T follicular helper cell (primary cell): ENCODE measurements at regions not wholly inside any gene's neighbourhood (a gene's known extent, or its start where the extent isn't known, plus 50 kb on each side); places are given as distances from the start of the nearest gene placed in this dataset.
"Not testable (repeated sequence)": the region's sequence is repeated elsewhere in the genome, so short reads cannot be mapped to it uniquely, and the experiment has no call there.

Experiments
- DNase-seq: peaks from one replicate; pipeline ENCODE4 v3.0.0-alpha.2; 2020; ENCODE audit warnings: low read depth

DNA sequence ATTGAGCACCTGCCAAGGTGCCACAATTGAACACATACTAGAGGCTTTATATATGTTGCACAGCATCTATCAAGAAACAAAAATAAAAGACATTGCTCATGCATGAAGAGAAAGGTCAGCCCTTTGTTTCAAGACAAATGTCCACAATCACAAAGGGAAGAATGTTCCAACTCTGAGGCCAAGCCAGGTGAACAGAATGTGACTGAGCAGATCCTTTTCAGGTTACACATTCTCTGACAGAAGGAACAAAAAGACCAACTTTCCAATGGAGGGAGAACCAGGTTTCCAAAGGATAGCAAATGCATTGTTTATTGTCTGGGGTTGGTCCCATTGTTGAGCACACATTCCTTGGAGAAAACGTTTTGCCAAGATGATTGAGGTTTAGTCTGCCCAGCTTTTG is 50.2 kb upstream of the FAM174B start:
- no peak for DNase-seq

DNA sequence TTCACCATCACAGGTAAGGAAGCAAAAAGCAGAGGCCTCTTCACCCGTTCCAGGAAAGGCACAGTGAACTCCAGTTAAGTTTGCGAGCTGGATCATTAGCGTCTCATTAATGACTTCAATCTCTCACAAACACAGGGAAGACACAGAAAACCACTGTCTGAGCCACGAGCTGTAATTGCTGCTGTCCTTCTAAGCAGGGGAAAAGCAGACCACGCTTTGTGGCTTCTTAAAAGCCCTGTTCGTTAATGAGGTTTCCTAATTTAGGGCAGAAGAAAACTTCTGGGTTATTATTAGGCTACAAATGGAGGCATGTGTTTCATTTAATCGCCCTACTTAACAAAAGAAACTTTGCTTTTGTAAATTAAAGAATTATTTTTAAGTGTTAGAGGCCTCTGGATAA is 50.6 kb upstream of the FAM174B start:
- DNase-seq = no peak

DNA sequence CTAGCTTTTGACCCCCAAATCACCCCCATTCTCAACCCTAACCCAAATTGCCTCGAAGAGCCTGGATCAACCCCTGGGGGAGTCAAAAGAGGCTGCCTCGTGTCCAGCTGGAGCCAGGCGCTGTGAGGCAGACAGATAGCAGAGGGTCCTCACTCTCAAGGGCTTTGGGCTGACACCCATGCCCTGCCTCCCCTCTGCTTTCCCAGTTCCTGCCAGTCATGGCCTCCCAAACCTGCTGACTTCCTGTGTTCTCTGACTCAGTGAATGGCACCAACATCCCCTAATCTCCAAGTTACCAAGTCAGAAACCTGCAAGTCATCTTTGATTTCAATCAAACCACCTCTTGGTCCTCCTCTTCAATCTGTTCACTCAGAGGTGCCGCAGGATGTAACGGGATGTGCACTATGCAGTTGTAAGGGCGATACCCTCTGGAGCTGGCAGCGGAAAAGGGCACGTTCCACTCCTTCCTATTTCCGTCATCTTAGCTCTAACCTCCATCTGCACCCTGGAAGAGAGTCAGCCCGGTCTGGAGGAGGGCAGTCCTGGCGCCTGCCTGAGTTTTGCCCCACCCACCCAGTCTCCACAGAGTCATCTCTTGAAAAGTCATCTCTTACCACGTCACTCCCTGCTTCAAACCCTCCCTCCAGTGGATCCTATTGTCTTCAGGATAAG is 52.4 kb upstream of the FAM174B start:
- DNase-seq = no peak

DNA sequence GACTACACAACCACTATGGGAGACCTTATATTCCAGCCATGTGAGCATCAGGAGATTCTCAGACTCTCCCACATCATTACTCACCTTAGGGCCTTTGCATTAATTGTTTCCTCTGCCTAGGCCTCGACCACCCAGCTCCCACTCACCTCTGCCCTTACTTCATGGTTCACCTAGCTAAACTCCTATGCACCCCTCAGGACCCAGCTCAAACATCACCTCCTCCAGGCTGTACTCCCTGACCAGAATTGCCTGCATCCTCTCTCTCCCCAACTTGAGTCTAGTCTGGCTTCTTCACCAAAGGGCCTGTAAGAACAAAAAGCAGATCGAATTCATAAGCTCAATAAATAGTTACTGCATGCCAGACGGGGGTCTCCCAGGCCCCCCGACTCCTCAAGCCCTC is 53.1 kb upstream of the FAM174B start:
- DNase-seq = no peak

DNA sequence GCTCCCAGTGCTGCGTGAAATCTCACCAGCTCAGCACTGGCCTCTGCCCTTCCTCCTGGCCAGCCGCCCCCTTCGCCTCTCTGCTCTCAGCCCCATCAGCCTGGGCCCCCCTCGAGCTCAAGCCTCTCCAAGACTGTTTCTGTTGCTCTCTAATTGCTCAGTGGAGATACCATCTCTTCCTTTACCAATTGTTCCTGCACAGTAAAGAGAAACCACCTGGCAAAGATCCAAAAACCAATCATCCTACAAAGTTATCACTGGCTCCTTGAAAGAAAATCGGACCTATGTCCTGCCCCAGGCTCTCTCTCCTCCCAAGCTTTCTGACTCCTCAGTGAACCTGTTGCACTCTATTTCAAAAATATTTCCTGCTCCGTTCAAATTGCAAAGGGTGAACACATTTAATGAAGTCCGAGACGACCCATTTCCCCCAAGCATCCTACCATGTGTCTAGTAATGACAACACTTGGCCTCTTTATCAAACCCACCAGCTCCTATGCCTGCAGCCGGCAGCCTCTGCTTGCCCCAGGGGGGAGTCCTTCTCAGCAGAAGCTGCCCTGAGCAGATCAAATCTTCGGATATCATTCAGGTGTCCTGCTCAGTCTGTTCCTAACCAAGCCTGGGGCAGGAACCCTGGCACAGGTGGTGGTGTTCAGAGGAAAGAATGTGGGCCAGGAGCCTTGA is 53.7 kb upstream of the FAM174B start:
- DNase-seq = no peak

DNA sequence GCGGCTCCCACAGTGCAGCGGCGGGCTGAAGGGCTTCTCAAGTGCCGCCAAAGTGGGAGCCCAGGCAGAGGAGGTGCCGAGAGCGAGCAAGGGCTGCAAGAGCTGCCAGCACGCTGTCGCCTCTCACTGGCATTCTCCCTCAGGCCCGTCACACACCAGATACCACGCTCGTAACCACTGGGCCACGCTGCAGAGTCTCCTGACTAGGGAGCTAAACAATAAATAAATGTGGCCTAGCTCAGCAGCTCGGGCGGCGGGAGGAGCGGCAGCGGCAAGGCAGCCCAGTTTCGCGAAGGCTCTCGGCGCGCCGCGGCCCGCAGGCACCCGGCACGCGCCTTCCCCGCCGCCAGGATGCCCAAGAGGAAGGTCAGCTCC is 55.9 kb upstream of the FAM174B start:
- no peak for DNase-seq

DNA sequence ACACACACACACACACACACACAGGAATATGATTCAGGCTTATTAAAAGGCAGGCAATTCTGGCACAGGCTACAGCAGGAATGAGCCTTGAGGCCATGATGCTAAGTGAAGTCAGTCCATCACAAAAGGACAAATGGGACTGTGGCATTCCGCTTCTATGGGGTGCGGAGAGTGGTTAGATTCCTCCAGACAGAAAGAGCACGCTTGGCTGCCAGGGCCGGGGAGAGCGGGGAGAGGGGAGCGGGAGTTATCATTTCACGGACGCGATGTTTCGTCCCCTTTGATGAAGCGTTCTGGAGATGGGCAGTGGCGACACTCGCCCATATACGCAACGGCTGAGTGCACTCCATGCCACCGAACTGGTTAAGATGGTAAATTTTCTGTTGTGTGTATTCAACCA is 58.5 kb upstream of the FAM174B start:
- DNase-seq = no peak

DNA sequence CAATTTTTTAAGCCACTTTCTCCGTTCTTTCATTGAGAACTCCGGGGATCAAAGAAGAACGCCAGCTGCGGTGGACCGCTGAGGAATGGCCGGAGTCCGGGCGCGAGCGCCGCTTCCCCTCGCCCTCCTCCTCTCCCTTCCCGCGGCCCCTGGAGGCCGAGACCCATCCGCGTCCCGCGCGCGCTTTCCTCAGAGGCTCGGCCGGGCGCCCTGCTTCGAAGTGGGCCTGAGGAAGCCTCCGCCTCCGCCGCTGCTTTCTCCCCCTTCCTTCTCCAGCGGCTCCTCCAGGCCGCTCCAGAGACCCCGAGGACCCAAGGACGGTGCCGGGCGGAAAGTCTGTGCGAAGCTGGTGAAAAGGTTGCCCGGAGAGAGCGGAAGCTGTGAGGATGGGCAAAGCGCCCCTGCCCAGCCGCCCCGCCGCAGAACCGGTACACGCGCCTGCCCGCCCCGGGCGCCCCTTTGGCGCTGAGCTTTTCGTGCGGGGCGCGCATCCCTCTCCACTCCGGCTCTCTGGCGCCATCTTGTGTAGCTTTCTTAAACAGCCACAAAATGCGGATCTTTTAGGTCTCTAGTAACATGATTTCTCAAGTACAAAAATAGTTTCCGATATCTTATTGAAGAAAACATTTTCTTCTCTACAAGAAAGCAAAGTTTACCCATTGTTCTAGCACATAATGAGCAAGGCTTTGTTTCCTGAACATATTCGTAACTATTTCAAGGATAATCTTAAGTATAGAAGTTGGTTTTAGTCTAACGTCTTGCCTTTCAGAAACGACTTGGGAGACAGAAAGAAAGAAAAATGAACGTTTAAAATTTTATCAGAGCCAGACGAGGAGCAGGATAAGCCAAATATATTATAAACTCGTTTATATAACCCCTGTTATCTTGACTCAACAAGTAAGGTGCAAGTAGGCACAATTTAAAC is 59.2 kb upstream of the FAM174B start:
- DNase-seq = peak; percentile 60

DNA sequence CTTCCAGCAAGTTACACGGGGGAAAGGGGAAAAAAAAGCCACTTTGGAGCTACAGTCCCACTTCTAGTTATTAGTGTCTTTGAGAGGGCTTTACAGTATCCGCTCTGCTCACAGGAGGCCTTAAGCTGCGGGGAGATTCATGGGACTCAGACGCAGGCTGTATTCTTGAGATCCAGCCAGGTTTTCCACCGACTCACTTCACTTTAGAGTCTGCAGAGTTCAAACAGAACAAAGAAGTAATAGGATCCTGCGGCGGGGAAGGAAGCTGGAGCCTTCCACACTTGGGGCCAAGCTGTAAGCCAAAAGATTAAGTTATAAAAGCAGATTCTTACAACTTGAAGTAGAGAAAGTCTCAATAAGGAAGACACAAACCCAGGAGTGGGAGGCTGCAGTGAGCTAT is 60.2 kb upstream of the FAM174B start:
- no peak for DNase-seq

DNA sequence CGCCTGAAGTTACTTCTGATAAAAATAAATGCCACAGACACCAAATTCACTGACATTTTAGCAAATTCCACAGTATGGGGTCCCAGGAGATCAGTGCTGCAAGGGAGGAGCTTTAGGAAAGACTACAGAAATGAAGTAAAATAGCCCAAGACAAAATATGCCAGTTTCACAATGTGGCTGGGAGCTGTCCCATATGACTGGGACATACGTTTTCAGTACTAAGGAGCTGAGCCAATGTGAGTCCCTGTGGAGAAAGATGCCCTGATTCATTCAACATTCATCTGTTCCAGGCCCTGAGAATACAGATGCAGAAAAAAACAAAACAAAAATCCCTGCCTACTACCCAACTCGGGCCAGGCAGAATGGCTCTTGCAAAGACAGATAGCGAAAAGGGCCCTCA is 63.4 kb upstream of the FAM174B start:
- DNase-seq = no peak

DNA sequence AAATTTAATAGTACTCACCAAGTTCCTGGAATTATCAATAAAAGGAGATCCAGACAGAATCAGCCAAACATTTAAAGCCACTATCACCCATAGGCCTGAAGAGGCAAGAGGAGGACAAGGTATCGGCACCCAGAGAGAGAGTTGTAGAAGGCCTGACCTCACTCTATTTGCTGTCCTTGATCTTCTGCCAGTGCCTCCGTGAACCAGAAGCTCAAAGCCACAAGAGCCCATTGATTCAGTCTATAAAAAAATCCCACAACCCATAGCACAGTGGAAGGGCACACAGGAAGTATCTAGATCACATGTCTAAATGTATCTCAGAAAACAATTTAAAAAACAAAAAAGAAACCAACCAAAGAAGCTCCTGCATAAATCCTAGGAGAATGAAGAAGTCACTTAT is 68.6 kb upstream of the FAM174B start:
- DNase-seq = no peak

DNA sequence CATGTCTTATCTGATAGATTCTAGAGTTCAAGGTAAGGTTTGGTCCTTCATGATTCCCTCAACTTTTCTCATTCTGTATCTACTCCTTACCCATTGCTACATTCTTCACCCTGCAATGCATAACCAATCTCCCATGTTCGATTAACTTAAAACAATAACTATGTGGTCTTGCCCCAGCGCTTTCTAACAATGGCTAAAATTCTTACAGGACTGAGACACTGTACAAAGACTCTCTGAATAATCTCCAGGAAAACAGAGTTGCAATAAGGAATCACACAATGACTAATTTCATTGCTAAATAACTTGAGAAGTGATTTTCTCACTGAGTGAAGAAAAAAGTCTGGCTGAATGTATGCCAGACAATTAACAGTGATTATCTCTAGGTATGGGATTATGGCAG is 69.6 kb upstream of the FAM174B start:
- no peak for DNase-seq

DNA sequence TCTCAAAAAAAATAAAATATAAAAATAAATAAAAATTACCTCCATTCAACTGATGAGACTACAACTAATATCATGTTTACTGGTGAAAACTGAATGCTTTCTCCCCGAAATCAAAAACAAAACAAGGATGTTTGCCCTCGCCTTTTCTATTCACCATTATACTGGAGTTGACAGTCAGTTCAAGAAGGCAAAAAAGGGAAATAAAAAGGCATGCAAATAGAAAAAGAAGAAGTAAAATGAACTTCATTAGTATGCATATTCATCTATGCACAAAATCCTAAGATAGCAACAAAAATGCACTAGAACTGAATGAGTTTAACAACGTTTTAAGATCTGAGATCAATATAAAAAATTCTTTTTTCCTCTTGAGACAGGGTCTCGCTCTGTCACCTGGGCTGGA is 72.7 kb upstream of the FAM174B start:
- DNase-seq = no peak

DNA sequence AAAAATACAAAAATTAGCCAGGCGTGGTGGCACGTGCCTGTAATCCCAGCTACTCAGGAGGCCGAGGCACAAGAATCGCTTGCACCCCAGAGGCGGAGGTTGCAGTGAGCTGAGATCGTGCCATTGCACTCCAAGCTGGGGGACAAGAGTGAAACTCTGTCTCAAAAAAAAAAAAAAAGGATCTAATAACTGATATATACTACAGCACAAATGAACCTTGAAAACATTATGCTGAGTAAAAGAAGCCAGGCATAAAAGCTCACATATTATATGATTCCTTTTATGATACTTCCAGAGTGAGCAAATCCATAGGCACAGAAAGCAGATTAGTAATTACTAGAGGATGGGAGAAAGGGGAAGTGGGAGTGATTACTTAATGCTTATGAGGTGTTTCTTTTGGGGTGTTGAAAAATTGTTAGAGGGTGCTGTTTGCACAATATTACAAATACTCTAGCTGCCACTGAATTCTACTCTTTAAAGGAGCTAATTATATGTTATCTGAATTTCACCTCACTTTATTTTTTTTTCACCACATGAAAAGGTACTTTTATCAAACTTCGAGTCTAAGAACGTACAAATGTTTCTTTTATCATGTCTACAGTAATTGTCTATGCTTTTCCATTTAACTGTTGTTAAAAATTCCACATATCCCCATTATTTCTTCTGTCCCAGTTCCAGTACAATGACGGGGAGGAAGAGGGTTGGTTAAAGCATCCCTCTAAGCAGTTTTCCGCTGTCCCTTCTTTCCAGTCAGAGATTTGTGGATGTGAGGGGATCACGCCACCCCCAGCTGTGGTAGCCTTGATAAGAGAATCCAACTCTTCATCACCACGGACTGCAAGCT is 77.7 kb upstream of the FAM174B start:
- no peak for DNase-seq

DNA sequence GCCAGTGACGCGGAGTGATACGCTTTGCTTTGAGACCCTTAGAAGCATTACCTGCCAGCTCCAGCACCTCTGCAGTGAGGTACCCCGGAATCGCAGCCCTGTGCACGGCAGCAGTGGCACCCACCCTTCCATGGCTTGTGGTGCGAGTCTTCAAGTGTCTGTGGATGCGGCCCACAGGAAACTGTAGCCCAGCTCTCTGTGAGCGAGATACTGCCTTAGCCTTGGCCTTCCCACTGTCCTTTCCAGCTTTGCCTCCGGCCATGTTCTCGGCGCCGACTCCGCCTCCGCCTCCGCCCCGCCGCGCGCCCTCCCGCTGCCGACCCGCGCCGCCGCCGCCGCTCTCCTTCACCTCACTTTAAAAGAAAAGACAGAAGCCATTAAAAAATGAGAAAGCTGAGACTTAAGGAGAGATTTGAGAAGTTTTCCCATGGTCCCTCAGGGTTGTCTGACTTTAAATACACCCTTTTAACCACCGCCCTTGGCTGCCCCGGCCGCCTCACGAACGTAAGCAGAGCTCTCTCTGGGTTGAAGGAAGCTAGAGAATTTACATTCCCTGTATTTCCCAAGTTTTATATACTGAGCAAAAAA is 78.5 kb upstream of the FAM174B start:
- no peak for DNase-seq

DNA sequence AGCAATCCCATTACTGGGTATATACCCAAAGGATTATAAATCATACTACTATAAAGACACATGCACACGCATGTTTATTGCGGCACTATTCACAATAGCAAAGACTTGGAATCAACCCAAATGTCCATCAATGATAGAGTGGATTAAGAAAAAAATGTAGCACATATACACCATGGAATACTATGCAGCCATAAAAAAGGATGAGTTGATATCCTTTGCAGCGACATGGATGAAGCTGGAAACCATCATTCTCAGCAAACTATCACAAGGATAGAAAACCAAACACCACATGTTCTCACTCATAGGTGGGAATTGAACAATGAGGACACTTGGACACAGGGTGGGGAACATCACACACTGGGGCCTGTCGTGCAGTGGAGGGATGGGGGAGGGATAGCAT is 83.7 kb upstream of the FAM174B start:
- DNase-seq = not testable (repeated sequence)

DNA sequence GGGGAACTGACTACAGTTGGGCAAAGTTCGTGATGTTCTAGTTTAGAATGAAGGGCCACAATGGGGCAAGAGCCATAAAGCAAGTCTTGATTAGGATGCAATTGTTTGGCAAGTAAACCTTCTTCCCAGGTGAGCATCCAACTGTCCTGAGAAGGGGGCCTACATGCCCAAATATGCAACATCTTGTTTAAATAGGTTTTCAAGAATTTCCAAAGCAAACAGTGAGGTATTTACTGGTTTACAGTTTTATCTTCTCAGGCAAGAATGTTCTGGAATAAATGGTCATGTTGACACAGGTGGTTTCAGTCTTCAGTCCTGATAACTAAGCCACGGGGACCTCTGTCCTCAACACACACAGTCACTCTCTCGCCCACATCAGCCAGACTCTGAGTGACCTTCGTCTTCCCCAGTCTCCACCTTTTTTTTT is 90.3 kb upstream of the FAM174B start:
- DNase-seq = no peak

DNA sequence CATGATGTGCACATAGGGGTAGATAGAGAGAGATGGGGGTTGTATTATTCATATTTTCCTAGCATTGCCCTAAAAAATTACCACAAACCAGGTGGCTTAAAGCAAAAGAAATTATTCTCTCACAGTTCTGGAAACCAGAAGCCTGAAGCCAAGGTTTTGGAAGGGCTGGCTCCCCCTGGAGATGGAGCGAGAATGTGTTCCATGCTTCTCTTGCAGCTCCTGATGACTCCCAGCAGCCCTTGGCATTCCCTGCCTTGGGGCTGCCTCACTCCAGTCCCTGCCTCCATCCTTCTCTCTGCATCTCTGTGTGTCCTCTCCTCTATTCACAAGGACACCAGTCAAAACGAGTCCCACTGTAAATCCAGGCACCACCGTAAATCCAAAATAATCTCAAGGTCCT is 91.5 kb upstream of the FAM174B start:
- no peak for DNase-seq

DNA sequence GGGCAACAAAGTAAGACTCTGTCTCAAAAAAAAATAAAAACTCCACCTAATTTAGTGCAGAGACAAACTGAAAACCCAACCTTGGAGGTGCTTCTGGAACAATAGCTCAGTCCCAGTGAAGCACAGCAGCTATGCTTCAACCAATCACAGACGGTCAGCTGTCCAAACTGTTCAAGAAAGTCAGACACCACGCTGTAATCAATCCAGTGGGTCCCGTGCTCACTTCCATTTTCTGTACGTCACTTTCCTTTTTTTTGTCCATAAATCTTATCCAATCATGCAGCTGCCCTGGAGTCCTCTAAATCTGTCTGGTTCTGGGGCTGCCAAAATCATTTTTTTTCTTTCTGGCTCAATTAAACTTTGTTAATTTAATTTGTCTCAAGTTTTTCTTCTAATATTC is 93.6 kb upstream of the FAM174B start:
- DNase-seq = no peak

DNA sequence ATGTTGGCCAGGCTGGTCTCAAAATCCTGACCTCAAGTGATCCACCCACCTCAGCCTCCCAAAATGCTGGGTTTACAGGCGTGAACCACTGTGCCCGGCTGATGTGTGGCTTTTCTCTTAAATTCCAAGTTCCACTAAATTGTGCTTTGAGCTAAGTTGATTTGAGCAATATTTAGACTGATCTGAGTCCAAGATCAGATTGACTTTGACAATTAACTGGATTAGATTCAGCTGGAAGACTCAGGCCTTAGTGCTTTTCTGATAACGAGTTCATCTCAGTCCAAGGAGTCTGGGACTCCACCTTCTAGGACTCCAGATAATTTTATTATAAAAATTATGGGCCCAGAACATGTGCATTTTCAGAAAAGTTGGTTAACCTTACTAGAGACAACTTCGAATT is 94.4 kb upstream of the FAM174B start:
- DNase-seq = no peak

DNA sequence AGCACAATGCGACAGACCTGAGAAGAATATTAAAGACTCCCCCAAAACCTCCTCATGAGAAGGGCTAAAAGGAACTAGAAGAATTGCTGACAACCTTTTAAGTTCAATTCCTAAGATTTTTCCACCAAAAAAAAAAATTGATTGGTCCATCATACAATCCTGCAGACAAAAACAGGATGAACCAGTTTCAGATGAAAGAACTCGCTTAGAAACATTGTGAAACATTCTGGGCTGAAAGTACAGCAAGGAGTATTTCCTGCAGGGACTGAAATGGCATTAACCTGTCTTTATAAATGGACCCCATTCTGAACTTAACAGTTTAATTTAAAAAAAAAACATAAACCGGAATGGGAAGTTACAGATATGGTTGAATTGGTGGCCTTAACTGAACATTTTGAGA is 96.0 kb upstream of the FAM174B start:
- no peak for DNase-seq

DNA sequence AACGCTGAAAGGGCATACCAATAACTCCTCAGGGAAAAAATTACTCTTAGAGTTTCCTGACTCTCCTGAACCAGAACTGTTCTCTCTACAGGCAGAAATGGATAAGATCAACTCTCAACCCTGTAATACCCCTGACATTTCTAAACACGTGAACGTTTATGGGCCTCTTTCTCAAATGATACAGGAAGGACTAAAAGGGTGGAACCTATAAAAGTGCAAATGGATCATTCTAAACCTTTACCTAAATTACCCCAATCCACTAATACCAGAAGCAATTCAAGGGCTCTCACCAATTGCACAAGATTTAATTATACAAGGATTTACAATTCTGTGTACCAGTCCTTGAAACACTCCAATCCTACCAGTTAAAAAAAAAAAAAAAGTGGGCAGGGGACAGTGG is 98.0 kb upstream of the FAM174B start:
- DNase-seq = no peak
